ENCODE measurements at regions not wholly inside any gene's neighbourhood (a gene's known extent, or its start where the extent isn't known, plus 50 kb on each side); places are given as distances from the start of the nearest gene placed in this dataset.

- Histone ChIP-seq H3K27me3 (ENCODE audit: control insufficient read depth, insufficient read depth, low read length) (no peaks in the 10 kb centered on the region), H3K79me1 (ENCODE audit: low read depth in 1 of 2, low read length in 2 of 2) (no peaks in the 10 kb centered on the region), H3K9me1 (ENCODE audit: insufficient read depth, low read length) (no peaks in the 10 kb centered on the region), H3K9me3 (ENCODE audit: control insufficient read depth, insufficient read depth, low read length) (no peaks in the 10 kb centered on the region), H2AFZ (replicated peaks; ENCODE audit: low read length, poor library complexity) (no peak overlapping the region), H2AK5ac (ENCODE audit: low read depth, low read length) (no peak overlapping the region), H3K4ac (ENCODE audit: low read depth, low read length) (no peak overlapping the region), H3K4me2 (ENCODE audit: low read depth, low read length) (no peak overlapping the region), H3K4me3 (ENCODE audit: insufficient read depth, low read depth, low read length) (no peak overlapping the region), H4K5ac (ENCODE audit: low read depth, low read length) (no peak overlapping the region), H2BK20ac (ENCODE audit: low read depth, low read length) (no peak overlapping the region), H3K36me3 (ENCODE audit: control insufficient read depth, insufficient read depth, low read length) (no peaks in the 10 kb centered on the region), H3K18ac (ENCODE audit: low read depth, low read length) (no peak overlapping the region), H2AK9ac (replicated peaks; ENCODE audit: low read depth, low read length, poor library complexity) (no peak overlapping the region), H3K27ac (ENCODE audit: insufficient read depth, low read length) (no peak overlapping the region), H3K14ac (replicated peaks; ENCODE audit: low read depth, low read length) (no peak overlapping the region), H4K20me1 (ENCODE audit: insufficient read depth, low read length) (no peaks in the 10 kb centered on the region), H2BK120ac (ENCODE audit: low read depth, low read length) (no peak overlapping the region), H2BK5ac (ENCODE audit: low read depth, low read length, poor library complexity, severe bottlenecking) (no peak overlapping the region), H3K56ac (ENCODE audit: extremely low read depth, insufficient read depth, low read length) (no peak overlapping the region), H2BK15ac (ENCODE audit: low read depth, low read length) (no peak overlapping the region), H3K9ac (ENCODE audit: low read depth, low read length) (no peak overlapping the region), H4K91ac (ENCODE audit: insufficient read depth, low read depth, low read length) (no peak overlapping the region), H4K8ac (ENCODE audit: low read depth in 2 of 2, low read length in 2 of 2) (no peak overlapping the region), H3K23ac (ENCODE audit: low read depth, low read length) (no peak overlapping the region), H3K4me1 (ENCODE audit: control insufficient read depth, insufficient read depth, low read length) (no peaks in the 10 kb centered on the region)
- DNase-seq (no peak), ATAC-seq (ENCODE audit: low read depth) (no peak)
- BruUV-seq (replicated peaks), result no TSS peak
- in situ Hi-C loops (cut with MboI; ENCODE audit: low sequenced_read_pairs), result no loop called here
- dilution Hi-C loops (cut with HindIII; ENCODE audit: low sequenced_read_pairs, unreplicated experiment), result no loop called here
- CTCF ChIA-PET, result no interaction called here
- intact Hi-C loops (cut with micrococcal nuclease), result no loop called here
- POLR2A ChIA-PET (ENCODE audit: unreplicated experiment), result no interaction called here
- TF ChIP-seq POLR2A (IDR thresholded peaks at IDR 0.05; ENCODE audit: low read depth, low read length), result no peak
- TF ChIP-seq CTCF (conservative IDR thresholded peaks at IDR 0.05; ENCODE audit: low read depth, low read length), result no peak
- TF ChIP-seq USF2 (IDR thresholded peaks at IDR 0.05; ENCODE audit: low read depth, low read length), result no peak
- no peak for TF ChIP-seq MXI1 (IDR thresholded peaks at IDR 0.05; ENCODE audit: borderline replicate concordance, low read depth, low read length)
- TF ChIP-seq RAD21 (IDR thresholded peaks at IDR 0.05; ENCODE audit: low read length), result no peak
- TF ChIP-seq FOS (IDR thresholded peaks at IDR 0.05; ENCODE audit: low read depth, low read length), result no peak
- TF ChIP-seq CEBPB (IDR thresholded peaks at IDR 0.05; ENCODE audit: low read depth, low read length), result no peak
- TF ChIP-seq CHD1 (IDR thresholded peaks at IDR 0.05; ENCODE audit: low read depth, low read length), result no peak
- no peak for TF ChIP-seq ELK1 (IDR thresholded peaks at IDR 0.05; ENCODE audit: borderline replicate concordance, low read depth, low read length)
- TF ChIP-seq NFE2L2 (IDR thresholded peaks at IDR 0.05; ENCODE audit: low read depth, low read length), result no peak
- TF ChIP-seq RCOR1 (IDR thresholded peaks at IDR 0.05; ENCODE audit: insufficient replicate concordance, low read length), result no peak
- TF ChIP-seq RFX5 (IDR thresholded peaks at IDR 0.05; ENCODE audit: low read depth, low read length), result no peak
- no peak for TF ChIP-seq SMC3 (IDR thresholded peaks at IDR 0.05; ENCODE audit: low read depth, low read length)
- no peak for TF ChIP-seq MAZ (IDR thresholded peaks at IDR 0.05; ENCODE audit: borderline replicate concordance, low read depth, low read length)
- WGBS, 2 experiments (ENCODE audit: extremely low coverage in 2 of 2, insufficient read length in 1 of 2), result no CpG with 5 or more reads among the region's 3 CpGs
Observed at GRCh38 chr13:62482351-62482750, 1066.7 kb upstream of the PCDH20 start.
